ENCODE measurements at regions not wholly inside any gene's neighbourhood (a gene's known extent, or its start where the extent isn't known, plus 50 kb on each side); places are given as distances from the start of the nearest gene placed in this dataset.

DNA sequence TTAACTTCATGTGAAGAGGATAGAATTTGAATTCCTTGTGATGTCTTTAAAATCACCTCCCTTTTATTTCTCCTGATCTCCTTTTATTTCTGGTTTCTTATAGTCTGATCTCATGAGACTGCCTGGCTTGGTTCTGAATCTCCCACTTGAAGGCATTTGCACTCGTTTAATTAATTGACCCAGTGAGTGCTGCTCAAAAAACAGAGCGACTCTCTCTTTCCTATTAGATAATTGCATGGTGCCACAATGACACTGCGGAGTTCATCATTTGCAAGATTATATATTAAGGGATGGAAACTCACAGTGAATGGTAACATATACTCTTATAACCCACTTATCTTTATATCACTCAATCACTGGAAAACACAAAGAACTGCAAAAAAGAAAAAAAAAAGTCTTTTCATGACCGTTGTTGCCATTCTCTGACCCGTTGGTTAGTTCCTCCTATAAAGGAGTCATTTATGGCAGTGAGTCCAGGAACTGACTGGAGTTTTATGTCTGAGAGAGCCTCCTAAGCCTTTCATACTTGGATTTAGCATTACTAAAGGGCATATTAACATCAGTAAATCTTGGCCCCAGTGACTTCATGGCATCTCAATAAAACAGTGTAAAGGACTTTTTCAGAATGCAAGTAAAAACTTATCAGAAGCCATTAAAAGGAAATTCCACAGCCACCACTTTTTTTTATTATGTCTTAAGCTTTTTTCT is 103.3 kb upstream of the EPHA4 start:
- no peak for DNase-seq

DNA sequence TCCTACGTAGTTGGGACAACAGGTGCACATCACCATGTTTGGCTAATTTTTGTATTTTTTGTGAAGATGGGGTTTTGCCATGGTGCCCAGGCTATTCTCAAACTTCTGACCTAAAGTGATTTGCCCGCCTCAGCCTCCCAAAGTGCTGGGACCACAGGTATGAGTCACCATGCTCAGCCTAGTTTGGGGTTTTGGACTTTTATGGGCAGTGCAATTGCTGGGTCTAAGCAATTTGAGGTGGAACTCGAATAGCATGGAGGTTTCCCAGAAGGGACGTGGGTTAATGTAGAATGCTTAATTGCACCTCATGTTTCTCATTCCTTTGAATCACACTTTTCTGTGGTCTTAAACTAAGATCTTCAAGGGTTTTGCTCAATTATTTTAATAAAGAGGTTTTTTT is 102.3 kb upstream of the EPHA4 start:
- DNase-seq, result no peak

- DNase-seq, result no peak
These were observed 101.1 kb upstream of the EPHA4 start for GRCh38 chr2:221673248-221673647.

- DNase-seq, result no peak
These were observed 99.4 kb upstream of the EPHA4 start for GRCh38 chr2:221671515-221671914.

GRCh38 chr2:221662689-221663391 is 90.7 kb upstream of the EPHA4 start:
- no peak for DNase-seq

GRCh38 chr2:221657806-221658205 is 85.7 kb upstream of the EPHA4 start:
- DNase-seq, result no peak

DNA sequence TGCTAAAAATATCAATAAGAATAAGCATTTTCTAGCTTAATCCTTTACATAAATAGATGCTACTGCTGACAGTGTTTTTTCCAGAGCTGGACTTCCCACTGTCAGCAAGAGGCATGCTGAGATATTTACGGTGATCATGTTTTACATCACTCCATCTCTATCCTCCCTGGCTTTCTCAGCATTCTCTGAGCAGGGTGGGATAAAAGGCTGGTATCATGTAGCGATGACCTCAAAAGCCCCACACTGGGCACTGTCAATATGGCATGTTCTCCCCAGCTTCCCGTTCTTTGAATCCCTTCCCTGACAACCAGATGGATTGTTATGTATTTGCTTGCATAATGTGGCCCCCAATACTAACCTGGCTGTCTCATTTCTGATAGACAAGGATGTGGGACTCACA is 83.2 kb upstream of the EPHA4 start:
- no peak for DNase-seq

DNA sequence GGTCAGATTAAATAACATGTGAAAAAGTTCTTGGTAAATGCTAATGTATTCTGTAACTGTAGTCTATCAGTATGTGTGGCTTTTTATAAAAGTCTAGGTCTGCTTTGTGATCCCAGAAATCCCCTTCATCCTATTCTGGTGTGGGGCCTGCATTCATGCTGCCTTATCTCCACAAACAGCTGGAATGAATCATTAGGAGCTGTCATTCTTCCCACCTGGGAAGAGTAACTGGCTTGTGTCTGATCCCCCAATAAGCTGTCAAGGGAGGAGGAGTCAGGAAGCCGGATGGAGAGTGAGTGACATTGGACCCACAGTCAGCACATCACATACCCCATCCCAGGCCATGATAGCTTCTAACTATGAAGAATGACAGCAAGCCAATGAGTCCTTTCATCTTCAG is 81.1 kb upstream of the EPHA4 start:
- DNase-seq, result no peak

- no peak for DNase-seq
These were observed 77.1 kb upstream of the EPHA4 start for GRCh38 chr2:221649051-221649775.

GRCh38 chr2:221642447-221642846 is 70.3 kb upstream of the EPHA4 start:
- no peak for DNase-seq

DNA sequence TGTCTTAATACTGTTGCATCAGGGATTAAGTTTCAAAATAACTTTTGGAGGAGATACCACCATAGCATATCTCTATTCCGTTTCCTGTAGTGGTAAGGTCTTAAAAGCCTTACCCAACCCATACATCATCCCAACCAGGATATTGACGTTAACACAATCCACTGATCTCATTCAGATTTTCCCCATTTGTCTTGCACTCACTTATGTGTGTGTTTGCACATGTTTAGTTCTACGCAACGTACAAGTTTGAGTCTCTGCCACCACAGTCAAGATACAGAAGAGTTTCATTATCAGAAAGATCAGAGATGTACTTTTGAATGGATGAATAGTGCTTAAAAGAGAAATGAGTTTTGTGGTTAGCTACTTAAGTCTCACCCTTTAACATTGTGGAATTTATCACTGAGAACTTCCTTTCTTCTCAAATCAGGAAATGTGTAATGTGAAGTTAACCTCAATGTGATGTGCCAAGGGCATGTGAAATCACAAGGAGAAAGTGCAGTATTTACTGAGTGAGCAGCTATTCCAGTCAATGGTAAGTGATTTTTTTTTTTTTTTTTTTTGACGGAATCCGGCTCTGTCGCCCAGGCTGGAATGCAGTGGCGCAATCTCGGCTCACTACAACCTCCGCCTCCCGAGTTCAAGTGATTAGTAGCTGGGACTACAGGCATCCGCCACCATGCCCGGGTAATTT is 69.2 kb upstream of the EPHA4 start:
- no peak for DNase-seq

GRCh38 chr2:221640686-221641085 is 68.6 kb upstream of the EPHA4 start:
- DNase-seq, result no peak

- DNase-seq, result no peak
These were observed 65.7 kb upstream of the EPHA4 start for GRCh38 chr2:221637851-221638250.

- DNase-seq, result no peak
These were observed 63.8 kb upstream of the EPHA4 start for GRCh38 chr2:221635949-221636348.

GRCh38 chr2:221629468-221629867 is 57.4 kb upstream of the EPHA4 start:
- no peak for DNase-seq

GRCh38 chr2:221624475-221624874 is 52.4 kb upstream of the EPHA4 start:
- DNase-seq, result no peak

All from NCI-H446 treated with DMSO at 0.1 percent for 48 hours (cell line).